GM18868 (cell line): ENCODE measurements at regions not wholly inside any gene's neighbourhood (a gene's known extent, or its start where the extent isn't known, plus 50 kb on each side); places are given as distances from the start of the nearest gene placed in this dataset.

ENCODE experiments used
- ATAC-seq: cut with Tn5 transposase; IDR thresholded peaks from one replicate; pipeline ENCODE4 v1.9.1; 2021; ENCODE audit warnings: mild to moderate bottlenecking, moderate library complexity; ENCODE audit not compliant: unreplicated experiment

GRCh38 chr6:15044146-15044882, 201.6 kb upstream of the JARID2 start:
- ATAC-seq = no peak

- no peak for ATAC-seq
These were observed 200.9 kb upstream of the JARID2 start for GRCh38 chr6:15044948-15045347.

- no peak for ATAC-seq
These were observed 199.1 kb upstream of the JARID2 start for GRCh38 chr6:15046751-15047150.

- ATAC-seq = no peak
These were observed 197.5 kb upstream of the JARID2 start for GRCh38 chr6:15048367-15048766.

GRCh38 chr6:15058200-15059061, 187.4 kb upstream of the JARID2 start:
- ATAC-seq = no peak

- ATAC-seq = no peak
These were observed 184.7 kb upstream of the JARID2 start for GRCh38 chr6:15061180-15061641.

GRCh38 chr6:15061908-15062515, 183.9 kb upstream of the JARID2 start:
- no peak for ATAC-seq

- ATAC-seq = no peak
These were observed 183.2 kb upstream of the JARID2 start for GRCh38 chr6:15062516-15063252.

- ATAC-seq = peak; percentile 42
These were observed 182.5 kb upstream of the JARID2 start for GRCh38 chr6:15063253-15063853.

GRCh38 chr6:15065261-15065989, 180.4 kb upstream of the JARID2 start:
- no peak for ATAC-seq

- no peak for ATAC-seq
These were observed 179.6 kb upstream of the JARID2 start for GRCh38 chr6:15066089-15066758.

GRCh38 chr6:15073344-15073789, 172.5 kb upstream of the JARID2 start:
- ATAC-seq = peak; percentile 76

GRCh38 chr6:15073883-15074465, 171.9 kb upstream of the JARID2 start:
- no peak for ATAC-seq

- ATAC-seq = no peak
These were observed 171.1 kb upstream of the JARID2 start for GRCh38 chr6:15074806-15075205.

- ATAC-seq = no peak
These were observed 169.3 kb upstream of the JARID2 start for GRCh38 chr6:15076565-15076964.

GRCh38 chr6:15077006-15077405, 168.9 kb upstream of the JARID2 start:
- ATAC-seq = no peak

- ATAC-seq = no peak
These were observed 167.9 kb upstream of the JARID2 start for GRCh38 chr6:15077961-15078360.

- ATAC-seq = no peak
These were observed 166.5 kb upstream of the JARID2 start for GRCh38 chr6:15079288-15079817.

GRCh38 chr6:15080895-15081294, 165.0 kb upstream of the JARID2 start:
- ATAC-seq = no peak
